Activated CD4-positive, alpha-beta T cell treated with anti-CD3 and anti-CD28 coated beads, Interleukin-2, amount 50 U/mL, for 16 hours (primary cell): ENCODE measurements at regions not wholly inside any gene's neighbourhood (a gene's known extent, or its start where the extent isn't known, plus 50 kb on each side); places are given as distances from the start of the nearest gene placed in this dataset.

Source experiments
- DNase-seq: peaks from one replicate; pipeline ENCODE4 v3.0.0-alpha.2; 2020

GRCh38 chr2:120619579-120619978 lies 116.1 kb upstream of the GLI2 start:
- no peak for DNase-seq

DNA sequence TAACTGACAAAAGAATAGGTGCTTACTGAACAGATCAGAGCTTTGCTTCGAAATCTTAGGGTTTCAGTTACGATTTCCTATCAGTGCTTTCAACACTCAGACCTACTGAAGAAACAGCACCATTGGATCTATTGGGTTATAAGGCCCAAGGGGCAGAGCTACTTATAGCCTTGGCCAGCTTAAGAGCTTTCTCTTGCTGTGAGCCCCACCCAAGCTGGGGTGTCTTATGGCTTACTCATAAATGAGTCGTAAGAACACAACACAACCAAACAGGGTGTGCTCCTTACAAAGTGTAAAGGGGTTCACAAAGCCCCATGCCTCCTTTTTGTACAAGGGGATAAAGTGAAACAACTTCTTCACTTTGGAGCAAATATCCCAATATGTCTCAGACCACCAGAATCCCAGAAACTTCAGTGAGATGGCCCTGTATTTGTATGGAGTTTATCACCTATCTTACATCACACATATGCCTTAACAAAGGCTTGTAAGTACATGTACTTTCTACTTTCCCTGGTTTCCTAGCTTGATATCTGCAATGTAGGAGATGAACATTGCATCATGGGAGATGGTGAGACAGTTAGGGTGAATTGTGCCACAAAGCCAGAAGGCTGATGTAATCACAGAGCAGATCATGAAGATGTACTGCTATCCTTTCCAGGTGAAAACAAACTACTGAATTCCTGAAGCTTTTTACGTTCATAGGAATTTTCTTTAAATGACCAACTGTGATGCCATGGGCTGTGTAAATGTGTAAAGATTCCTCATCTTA lies 115.5 kb upstream of the GLI2 start:
- DNase-seq = no peak

DNA sequence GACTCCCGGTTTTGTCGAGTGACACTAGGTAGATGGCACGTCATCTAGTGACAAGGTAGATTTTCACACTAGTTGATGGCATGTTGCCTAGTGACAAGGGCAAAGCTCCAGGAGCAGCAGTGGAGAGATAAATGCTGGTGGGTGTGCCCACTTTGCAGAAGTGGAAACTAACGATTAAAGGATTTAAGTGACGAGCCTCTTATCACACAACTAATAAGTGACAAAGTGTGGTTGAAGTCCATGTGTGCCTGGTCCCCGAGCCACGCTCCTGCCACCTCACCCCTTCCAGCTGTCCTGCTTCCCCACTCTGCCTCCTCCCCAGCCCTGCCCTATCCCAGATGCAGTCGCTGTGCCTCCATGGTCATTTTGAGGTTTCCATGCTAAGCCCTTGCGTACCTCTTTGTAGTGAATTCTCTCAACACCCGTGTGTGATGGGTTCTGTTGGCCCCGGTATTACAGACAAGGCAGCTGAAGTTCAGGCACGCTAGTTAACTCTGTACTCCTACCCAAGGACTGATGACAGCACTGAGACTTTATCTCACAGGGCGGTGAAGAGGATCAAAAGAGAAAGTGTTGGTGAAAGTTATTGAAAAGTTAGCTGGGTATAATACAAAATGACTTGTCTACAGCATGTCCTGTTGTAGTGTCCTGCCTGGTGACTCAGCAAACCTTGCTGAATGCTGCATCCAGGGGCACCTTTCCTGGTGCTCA lies 113.4 kb upstream of the GLI2 start:
- no peak for DNase-seq

DNA sequence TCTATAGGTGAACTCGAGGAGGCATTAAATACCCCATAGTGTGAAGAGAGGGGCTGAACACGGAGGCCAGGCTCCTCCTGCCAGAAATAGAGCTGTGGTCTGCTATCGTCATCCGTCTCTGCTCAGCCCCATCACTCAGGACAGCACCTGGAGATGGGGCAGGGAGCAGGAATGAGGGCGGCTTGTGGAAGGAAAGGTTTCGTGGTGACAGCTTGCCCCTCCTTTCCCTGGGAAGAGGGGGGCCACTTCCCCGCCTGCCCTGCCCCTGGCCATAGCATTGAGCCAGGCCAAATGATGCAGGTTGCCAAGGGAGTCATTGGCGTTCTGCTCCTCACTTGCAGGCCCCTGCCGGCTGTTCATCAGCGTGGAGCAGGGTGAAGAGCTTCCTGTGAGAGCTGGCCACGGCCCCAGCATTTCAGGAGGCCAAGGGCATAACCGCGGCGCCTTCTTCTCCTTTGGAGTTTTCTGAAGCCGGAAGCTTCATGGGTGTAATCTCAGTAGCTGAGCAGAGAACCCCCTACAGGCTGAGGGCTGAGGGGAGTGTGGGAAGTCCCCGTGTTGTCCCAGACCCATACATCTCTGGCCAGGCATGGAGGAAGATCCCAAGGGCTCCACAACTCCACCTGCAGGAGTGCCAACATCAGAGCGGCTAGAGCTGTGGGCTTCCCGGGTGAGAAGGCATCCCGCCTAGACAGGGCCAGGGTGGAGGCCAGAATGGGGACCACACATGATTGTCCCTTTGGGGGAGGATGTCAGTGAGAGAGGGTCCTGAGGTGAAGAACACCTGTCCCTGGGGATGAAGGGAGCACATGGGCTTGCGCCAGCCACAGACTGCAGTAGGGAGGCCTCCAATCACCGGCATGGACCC lies 112.5 kb upstream of the GLI2 start:
- DNase-seq = no peak

GRCh38 chr2:120624061-120624737 lies 111.5 kb upstream of the GLI2 start:
- no peak for DNase-seq

GRCh38 chr2:120624738-120625446 lies 110.8 kb upstream of the GLI2 start:
- no peak for DNase-seq

DNA sequence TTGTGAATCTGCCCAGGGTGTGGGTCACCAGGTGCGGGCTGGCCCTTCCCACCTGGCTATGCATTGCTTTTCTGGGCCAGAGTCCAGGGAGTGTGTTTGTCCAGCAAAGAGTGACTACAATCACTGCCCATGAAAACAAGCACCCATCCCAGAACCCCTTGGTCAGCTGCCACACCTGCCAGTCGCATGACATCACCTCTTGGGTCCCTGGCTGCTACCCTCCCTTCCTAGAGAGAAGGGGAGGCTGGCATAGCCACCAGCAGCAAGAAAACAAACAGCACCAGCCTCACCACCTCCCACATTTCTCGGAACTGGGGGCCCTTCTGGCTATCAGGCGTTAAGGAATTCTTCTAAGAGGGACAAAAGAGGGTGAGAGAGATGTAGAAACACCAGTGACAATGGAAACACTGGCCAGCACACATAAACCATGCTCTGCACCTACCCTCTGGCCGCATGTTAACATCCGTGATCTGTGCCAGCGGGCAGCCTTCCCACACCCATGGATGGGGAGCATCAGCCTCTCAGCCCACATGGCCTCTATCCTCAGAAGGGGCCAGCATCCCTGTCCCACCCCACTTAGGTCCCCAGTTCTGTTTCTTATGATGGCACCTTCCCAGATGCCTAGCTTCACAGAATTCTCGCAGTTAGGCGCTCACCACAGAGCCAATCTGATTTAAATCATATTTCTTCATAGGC lies 109.7 kb upstream of the GLI2 start:
- DNase-seq = no peak

- DNase-seq = no peak
Measured at GRCh38 chr2:120626566-120626965, 109.1 kb upstream of the GLI2 start.

DNA sequence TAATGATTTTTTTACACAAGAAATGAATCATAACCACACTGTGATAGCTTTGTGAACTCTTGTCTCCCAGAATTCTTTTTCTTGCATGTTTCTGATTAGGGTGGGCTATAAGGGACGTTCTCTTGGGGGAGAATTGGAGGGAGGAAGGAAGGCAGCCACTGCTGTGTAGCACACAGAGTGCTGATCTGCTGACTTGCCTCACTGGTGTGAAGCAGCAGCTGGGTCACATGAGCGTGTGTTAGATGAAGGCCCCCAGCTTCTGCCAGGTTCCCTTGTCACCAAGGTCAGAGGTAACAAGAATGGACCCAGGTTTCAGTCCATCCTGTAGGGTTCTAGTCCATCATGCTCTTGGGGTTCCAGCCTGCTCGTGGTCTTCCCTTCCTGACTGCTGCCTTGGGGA lies 107.4 kb upstream of the GLI2 start:
- DNase-seq = no peak

- DNase-seq = no peak
Measured at GRCh38 chr2:120629241-120629895, 106.3 kb upstream of the GLI2 start.

- DNase-seq = no peak
Measured at GRCh38 chr2:120630031-120630701, 105.5 kb upstream of the GLI2 start.

DNA sequence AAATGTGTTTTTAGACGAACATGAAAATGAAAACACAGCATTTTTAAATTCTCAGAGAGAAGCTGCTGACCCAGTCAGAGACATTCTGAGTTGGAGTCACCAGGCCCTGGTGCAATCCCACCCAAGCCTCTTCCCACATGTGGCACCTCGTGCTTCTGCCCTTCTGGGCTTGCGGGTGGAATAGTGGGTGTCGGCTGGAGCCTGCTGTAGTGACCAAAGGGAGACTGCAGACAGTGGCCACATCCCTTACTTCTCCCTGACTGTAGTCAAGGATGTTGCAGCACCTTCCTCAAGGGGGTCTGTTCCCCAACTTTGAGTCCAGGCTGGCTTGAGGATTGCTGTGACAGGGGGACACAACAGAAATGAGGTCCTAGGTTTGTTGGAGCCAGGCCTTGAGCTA lies 104.4 kb upstream of the GLI2 start:
- DNase-seq = no peak

GRCh38 chr2:120631724-120632123 lies 103.9 kb upstream of the GLI2 start:
- DNase-seq = no peak

DNA sequence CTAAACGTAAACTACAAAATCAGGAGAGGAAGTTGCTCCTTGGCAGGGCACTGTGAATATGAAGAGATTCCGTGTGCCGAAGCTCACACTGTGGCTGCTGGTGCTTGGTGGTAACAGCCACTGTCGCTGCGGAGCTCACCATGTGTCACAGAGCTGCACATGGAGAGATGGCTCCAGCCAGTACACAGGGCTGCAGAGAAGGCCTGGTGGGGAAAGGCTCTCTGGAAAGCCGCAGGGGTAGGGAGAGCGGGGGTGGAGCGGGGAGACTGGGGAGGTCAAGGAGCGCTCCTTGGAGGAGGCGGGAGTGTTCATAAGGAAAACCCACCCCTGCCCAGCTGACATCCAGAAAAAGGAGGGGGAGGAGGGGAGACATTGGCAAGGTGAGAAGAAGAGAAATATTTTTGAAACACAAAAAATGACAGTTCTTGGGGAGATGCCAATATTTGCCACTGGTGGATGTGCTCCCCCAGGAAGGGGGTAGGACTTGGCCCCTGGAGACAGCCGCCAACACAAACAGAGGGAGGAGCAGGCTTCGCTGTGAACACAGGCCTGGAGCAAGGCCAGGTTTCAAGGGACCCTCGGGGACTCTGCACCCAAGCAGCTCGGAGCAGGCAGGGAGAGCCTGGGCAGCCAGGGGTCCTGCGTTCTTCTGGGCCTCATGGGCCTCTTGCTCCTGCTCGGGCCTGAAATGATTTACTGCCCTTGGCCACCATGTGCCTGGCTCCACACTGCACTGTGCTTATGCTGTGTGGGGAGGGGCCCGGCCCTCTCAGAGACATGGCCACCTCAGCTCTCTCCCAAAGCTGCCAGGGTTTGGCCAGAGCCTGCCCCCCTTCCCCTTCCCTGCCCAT lies 102.6 kb upstream of the GLI2 start:
- DNase-seq = no peak

DNA sequence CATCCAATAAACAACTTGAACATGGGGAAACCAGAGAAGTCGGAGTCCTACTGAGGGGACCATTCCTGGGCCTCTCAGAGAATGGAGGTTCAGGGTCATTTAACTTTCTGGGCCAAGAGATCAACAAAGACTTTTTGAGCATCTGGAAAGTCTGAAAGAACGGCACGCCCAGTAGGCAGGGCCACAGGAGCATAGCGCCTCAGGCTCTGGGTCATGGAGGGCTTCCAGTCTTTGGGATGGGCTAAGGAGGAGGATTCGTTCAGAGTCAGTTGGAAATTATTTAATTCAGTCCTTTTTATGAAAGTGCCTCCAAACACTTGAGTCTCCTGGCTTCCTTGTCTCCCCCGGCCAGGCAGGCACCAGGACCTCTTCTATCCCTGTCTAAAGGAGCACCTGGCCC lies 101.1 kb upstream of the GLI2 start:
- DNase-seq = no peak

DNA sequence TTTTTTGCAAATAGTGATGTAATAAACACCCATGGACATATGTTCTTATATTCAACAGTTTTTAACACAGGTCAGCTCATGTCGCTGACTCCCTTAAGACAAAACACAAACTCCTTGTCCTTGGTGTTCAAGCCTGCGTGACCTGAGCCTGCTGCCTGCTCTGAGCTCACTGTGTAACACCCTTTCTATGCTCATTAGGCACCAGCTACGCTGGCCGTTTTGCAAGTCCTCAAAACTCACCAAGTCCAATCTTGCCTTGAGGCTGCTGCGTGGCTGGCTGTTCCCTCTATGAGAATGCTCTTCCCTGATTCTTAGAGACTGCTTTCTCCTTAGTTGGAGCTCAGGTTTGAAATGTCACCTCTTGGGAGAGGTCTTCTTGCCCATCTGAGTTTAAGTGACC lies 100.5 kb upstream of the GLI2 start:
- DNase-seq = no peak

DNA sequence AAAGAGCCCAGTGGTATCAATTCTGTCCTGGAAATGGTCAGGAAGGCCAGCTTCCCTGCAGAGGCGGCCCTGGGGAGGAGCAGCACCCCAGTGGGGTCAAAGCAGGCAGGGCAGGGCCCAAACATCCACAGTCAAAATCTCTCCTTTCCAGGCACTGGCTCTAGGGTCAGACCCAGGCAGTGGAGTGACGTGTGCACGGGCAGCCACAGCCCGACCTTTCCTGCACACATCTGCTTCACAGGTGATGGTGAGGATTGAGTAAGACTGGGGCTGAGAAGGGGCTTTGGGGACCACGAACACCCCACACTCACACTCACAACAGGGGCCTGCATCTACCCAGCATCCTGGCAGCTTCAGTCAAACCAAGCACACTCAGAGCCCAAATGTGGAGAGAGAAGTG lies 97.8 kb upstream of the GLI2 start:
- no peak for DNase-seq

DNA sequence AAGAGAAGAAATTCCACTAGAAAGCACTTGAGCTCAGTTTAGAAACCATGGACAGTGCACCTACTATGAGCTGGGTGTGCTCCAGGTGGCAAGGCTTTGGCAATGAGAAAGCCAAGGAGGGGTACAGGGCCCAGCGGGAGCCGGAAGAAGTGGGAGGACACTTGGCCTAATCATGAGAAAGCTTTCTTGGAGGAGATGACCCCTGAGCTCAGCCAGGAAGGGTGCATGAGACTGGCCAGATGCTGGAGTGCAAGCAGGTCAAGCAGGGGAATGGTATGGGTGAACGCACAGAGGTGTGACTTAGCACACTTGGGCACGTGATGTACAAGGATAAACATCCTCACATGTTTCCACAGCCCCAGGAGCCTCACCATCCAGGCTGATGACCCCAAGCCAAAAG lies 97.2 kb upstream of the GLI2 start:
- no peak for DNase-seq

GRCh38 chr2:120641366-120641771 lies 94.3 kb upstream of the GLI2 start:
- DNase-seq = no peak

- no peak for DNase-seq
Measured at GRCh38 chr2:120642646-120643045, 93.0 kb upstream of the GLI2 start.
